Fibroblast of mammary gland (primary cell): ENCODE measurements at regions not wholly inside any gene's neighbourhood (a gene's known extent, or its start where the extent isn't known, plus 50 kb on each side); places are given as distances from the start of the nearest gene placed in this dataset.

ENCODE experiments used
- DNase-seq: peaks from one replicate; pipeline ENCODE4 v3.0.0-alpha.2; 2010; ENCODE audit warnings: low read depth
- H3K4me3 ChIP-seq: 2 replicates; pipeline ENCODE4 v1.5.1; 2011; ENCODE audit warnings: low read depth, mild to moderate bottlenecking, low read length, moderate library complexity; ENCODE audit not compliant: control insufficient read depth
- CTCF ChIP-seq: conservative IDR thresholded peaks from 2 replicates; pipeline ENCODE4 v1.5.1; 2011; ENCODE audit warnings: low read depth, low read length, inconsistent platforms; ENCODE audit not compliant: control insufficient read depth, insufficient read depth

- no peak for TF ChIP-seq CTCF
- H3K4me3 ChIP-seq: no peak overlapping the region
- DNase-seq: no peak
Measured at GRCh38 chr3:124157748-124158147, 165.8 kb upstream of the ROPN1 start.

GRCh38 chr3:124158168-124158881 lies 166.4 kb upstream of the ROPN1 start:
- no peak for TF ChIP-seq CTCF
- H3K4me3 ChIP-seq: no peak overlapping the region
- DNase-seq: no peak

- no peak for TF ChIP-seq CTCF
- no peak for DNase-seq
- no peak overlapping the region for H3K4me3 ChIP-seq
Measured at GRCh38 chr3:124161448-124161847, 169.5 kb upstream of the ROPN1 start.

GRCh38 chr3:124163689-124164088 lies 171.8 kb upstream of the ROPN1 start:
- no peak for DNase-seq
- no peak for TF ChIP-seq CTCF
- H3K4me3 ChIP-seq: no peak overlapping the region

GRCh38 chr3:124168271-124168670 lies 176.3 kb upstream of the ROPN1 start:
- TF ChIP-seq CTCF: no peak
- peak; percentile 60 for DNase-seq

GRCh38 chr3:124172283-124172682 lies 180.4 kb upstream of the ROPN1 start:
- TF ChIP-seq CTCF: no peak
- no peak for DNase-seq
- H3K4me3 ChIP-seq: no peak overlapping the region

More at GRCh38 chr3:124168271-124168670, 176.3 kb upstream of the ROPN1 start:
- no peak overlapping the region for H3K4me3 ChIP-seq
